ENCODE measurements at regions not wholly inside any gene's neighbourhood (a gene's known extent, or its start where the extent isn't known, plus 50 kb on each side); places are given as distances from the start of the nearest gene placed in this dataset.

DNA sequence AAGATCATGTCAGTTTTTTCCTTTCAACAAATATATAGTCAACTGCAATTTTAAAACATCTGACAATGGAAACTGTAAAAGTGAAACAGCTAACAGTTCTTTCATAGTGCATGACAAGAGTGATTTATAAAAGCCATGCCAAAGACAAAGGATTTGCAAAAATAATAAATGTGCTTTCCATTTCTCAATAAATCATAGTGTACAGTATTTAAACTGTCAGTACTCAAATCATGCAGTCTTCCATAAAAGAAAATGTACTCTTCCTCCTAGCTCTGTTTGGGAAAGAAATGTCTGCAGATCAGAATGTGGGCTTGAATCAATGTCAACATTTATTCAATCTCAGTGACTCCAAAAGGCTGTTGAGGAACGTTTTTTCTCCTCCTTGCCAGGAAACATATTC lies 131.7 kb upstream of the PDE1A start:
- TF ChIP-seq, protein P1, sequence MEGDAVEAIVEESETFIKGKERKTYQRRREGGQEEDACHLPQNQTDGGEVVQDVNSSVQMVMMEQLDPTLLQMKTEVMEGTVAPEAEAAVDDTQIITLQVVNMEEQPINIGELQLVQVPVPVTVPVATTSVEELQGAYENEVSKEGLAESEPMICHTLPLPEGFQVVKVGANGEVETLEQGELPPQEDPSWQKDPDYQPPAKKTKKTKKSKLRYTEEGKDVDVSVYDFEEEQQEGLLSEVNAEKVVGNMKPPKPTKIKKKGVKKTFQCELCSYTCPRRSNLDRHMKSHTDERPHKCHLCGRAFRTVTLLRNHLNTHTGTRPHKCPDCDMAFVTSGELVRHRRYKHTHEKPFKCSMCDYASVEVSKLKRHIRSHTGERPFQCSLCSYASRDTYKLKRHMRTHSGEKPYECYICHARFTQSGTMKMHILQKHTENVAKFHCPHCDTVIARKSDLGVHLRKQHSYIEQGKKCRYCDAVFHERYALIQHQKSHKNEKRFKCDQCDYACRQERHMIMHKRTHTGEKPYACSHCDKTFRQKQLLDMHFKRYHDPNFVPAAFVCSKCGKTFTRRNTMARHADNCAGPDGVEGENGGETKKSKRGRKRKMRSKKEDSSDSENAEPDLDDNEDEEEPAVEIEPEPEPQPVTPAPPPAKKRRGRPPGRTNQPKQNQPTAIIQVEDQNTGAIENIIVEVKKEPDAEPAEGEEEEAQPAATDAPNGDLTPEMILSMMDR (IDR thresholded peaks at IDR 0.05) = no peak
- TF ChIP-seq EP300 (IDR thresholded peaks at IDR 0.05) (no peak), POLR2A (IDR thresholded peaks at IDR 0.05) (no peak), POLR2AphosphoS5 (IDR thresholded peaks at IDR 0.05) (no peak)

All from sigmoid colon (tissue), 4 donors.